PC-9 (cell line): ENCODE measurements at regions not wholly inside any gene's neighbourhood (a gene's known extent, or its start where the extent isn't known, plus 50 kb on each side); places are given as distances from the start of the nearest gene placed in this dataset.

Experiments
- BruUV-seq: library from RNA; stranded (reverse); fragments of 400-500 nt; replicated peaks from 2 replicates; lab custom pipeline; 2021; lab: Mats Ljungman, UMichigan
- CTCF ChIA-PET: fragments of 300-600 bp; sonication (Branson Sonifier 250); formaldehyde crosslinking; loops from one replicate; lab custom pipeline; 2022; ENCODE audit warnings: antibody characterized with exemption; lab: Charles Lee
- POLR2A ChIA-PET: fragments of 300-600 bp; sonication (Branson Sonifier 250); formaldehyde crosslinking; loops from one replicate; lab custom pipeline; 2022; ENCODE audit warnings: antibody characterized with exemption; ENCODE audit not compliant: unreplicated experiment; lab: Charles Lee
- DNase-seq, 2 experiments: peaks; one replicate each; pipeline versions ENCODE4 v3.0.0 to v3.0.0-alpha.2; 2015 to 2022; ENCODE audit warnings: mixed read lengths in 1 of 2
- H2AFZ ChIP-seq: fragments of 200-600 bp; sonication (generic); 2 replicates; pipeline ENCODE4 v1.8.1; 2017; ENCODE audit warnings: antibody characterized with exemption
- H3F3A ChIP-seq: fragments of 200-600 bp; sonication (generic); 2 replicates; pipeline ENCODE4 v1.8.1; 2017; ENCODE audit warnings: antibody characterized with exemption, mild to moderate bottlenecking, low read depth; ENCODE audit not compliant: insufficient read depth
- H3K27ac ChIP-seq: fragments of 200-600 bp; sonication (generic); 2 replicates; pipeline ENCODE4 v1.6.1; 2016; ENCODE audit warnings: mixed run types
- H3K27me3 ChIP-seq: fragments of 200-600 bp; sonication (generic); 2 replicates; pipeline ENCODE4 v1.6.1; 2016; ENCODE audit warnings: low read depth, mixed run types; ENCODE audit not compliant: insufficient read depth
- H3K36me3 ChIP-seq: fragments of 200-600 bp; sonication (generic); 2 replicates; pipeline ENCODE4 v1.6.1; 2016; ENCODE audit warnings: low read depth, mixed run types
- H3K4me1 ChIP-seq: fragments of 200-600 bp; sonication (generic); replicated peaks from 2 replicates; pipeline ENCODE4 v1.6.1; 2016; ENCODE audit warnings: mixed run types; ENCODE audit not compliant: insufficient read depth
- H3K4me2 ChIP-seq: fragments of 200-600 bp; sonication (generic); 2 replicates; pipeline ENCODE4 v1.6.1; 2017; ENCODE audit warnings: mixed run types
- H3K4me3 ChIP-seq: fragments of 200-600 bp; sonication (generic); 2 replicates; pipeline ENCODE4 v1.6.1; 2016; ENCODE audit warnings: mixed run types
- H3K79me2 ChIP-seq: fragments of 200-600 bp; sonication (generic); 2 replicates; pipeline ENCODE4 v1.6.1; 2017; ENCODE audit warnings: low read depth, mixed run types
- H3K9me2 ChIP-seq: fragments of 200-600 bp; sonication (generic); 2 replicates; pipeline ENCODE4 v1.8.1; 2017; ENCODE audit warnings: mild to moderate bottlenecking; ENCODE audit not compliant: insufficient read depth
- H3K9me3 ChIP-seq: fragments of 200-600 bp; sonication (generic); 2 replicates; pipeline ENCODE4 v1.8.1; 2016; ENCODE audit warnings: low read depth; ENCODE audit not compliant: insufficient read depth
- H4K20me1 ChIP-seq: fragments of 200-600 bp; sonication (generic); 2 replicates; pipeline ENCODE4 v1.8.1; 2017; ENCODE audit not compliant: insufficient read depth
- EZH2 ChIP-seq: fragments of 200-600 bp; sonication (generic); IDR thresholded peaks from 2 replicates; pipeline ENCODE4 v1.8.0; 2017; ENCODE audit warnings: antibody characterized with exemption, low read depth
- intact Hi-C: fragments of 100-400 bp; cut with micrococcal nuclease; formaldehyde crosslinking; loops from one replicate; pipeline ENCODE4 v1.10.0; 2022; ENCODE audit not compliant: unreplicated experiment
- TF ChIP-seq, protein P1 (sequence below): fragments of 200-600 bp; sonication (generic); conservative IDR thresholded peaks from 2 replicates; pipeline ENCODE4 v1.6.1; 2017; ENCODE audit warnings: mixed run types, antibody characterized with exemption, mild to moderate bottlenecking, moderate library complexity

DNA sequence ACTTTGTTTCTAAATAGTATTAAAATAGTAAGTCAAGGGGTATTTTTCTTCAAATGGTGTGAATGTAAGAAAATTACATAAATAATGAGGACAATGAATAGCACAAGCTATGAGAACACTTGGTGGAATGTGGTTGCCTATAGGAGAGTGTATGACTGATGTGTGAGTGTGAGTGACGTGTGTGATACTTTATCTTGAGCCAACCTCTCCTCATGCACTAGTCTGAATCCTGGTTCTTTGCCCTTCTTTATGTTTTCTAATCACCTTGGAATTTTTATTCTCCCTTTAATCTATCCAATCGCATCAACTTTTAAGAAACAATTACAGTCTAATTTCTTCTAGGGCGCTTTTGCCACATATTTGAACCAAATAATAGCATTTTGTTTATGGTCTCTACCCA lies 98.2 kb downstream of the YIPF7 start:
- no peak for TF ChIP-seq EZH2
- TF ChIP-seq, protein P1, sequence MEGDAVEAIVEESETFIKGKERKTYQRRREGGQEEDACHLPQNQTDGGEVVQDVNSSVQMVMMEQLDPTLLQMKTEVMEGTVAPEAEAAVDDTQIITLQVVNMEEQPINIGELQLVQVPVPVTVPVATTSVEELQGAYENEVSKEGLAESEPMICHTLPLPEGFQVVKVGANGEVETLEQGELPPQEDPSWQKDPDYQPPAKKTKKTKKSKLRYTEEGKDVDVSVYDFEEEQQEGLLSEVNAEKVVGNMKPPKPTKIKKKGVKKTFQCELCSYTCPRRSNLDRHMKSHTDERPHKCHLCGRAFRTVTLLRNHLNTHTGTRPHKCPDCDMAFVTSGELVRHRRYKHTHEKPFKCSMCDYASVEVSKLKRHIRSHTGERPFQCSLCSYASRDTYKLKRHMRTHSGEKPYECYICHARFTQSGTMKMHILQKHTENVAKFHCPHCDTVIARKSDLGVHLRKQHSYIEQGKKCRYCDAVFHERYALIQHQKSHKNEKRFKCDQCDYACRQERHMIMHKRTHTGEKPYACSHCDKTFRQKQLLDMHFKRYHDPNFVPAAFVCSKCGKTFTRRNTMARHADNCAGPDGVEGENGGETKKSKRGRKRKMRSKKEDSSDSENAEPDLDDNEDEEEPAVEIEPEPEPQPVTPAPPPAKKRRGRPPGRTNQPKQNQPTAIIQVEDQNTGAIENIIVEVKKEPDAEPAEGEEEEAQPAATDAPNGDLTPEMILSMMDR = no peak
- H3K79me2 ChIP-seq = no peaks in the 10 kb centered on the region
- no peak overlapping the region for H3K4me3 ChIP-seq
- H3K9me3 ChIP-seq = no peaks in the 10 kb centered on the region
- intact Hi-C loops = no loop called here
- H3K4me1 ChIP-seq = no peaks in the 10 kb centered on the region
- DNase-seq = no peak
- no peaks in the 10 kb centered on the region for H3K27me3 ChIP-seq
- H4K20me1 ChIP-seq = no peaks in the 10 kb centered on the region
- no peaks in the 10 kb centered on the region for H3K9me2 ChIP-seq
- H3F3A ChIP-seq = no peaks in the 10 kb centered on the region
- POLR2A ChIA-PET = no interaction called here
- no TSS peak for BruUV-seq
- CTCF ChIA-PET = no interaction called here
- no peaks in the 10 kb centered on the region for H3K36me3 ChIP-seq
- H2AFZ ChIP-seq = no peak overlapping the region
- H3K4me2 ChIP-seq = no peak overlapping the region
- no peak overlapping the region for H3K27ac ChIP-seq

DNA sequence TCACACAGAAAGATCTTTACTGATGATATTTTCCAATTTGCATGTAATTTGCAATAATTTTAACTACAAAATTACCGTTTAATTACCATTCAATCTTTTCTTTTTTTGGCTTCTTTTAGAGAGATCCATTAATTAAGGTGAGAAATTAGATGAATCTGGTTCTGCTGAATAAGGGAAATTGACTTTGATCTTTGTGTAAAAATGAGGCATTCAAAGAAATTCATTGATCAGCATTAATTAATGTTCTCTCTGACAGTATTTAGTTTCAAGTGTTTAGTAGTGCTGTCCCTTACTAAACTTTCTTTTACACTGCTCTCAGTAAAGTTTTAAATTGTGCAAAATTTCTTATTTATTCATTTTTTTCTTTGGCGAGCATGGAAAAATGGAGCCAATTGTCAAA lies 97.2 kb upstream of the KCTD8 start:
- intact Hi-C loops = no loop called here
- ChIA-PET POLR2A (no interaction called here), CTCF (no interaction called here)
- no peaks in the 10 kb centered on the region for H4K20me1 ChIP-seq
- H3K27ac ChIP-seq = no peak overlapping the region
- no peak for DNase-seq
- no peaks in the 10 kb centered on the region for H3K9me2 ChIP-seq
- no peaks in the 10 kb centered on the region for H3F3A ChIP-seq
- no TSS peak for BruUV-seq
- H3K4me1 ChIP-seq = no peaks in the 10 kb centered on the region
- no peaks in the 10 kb centered on the region for H3K79me2 ChIP-seq
- no peaks in the 10 kb centered on the region for H3K27me3 ChIP-seq
- H3K4me2 ChIP-seq = no peak overlapping the region
- H3K36me3 ChIP-seq = no peaks in the 10 kb centered on the region
- H2AFZ ChIP-seq = no peak overlapping the region
- TF ChIP-seq, protein P1 = no peak
- TF ChIP-seq EZH2 = no peak
- H3K9me3 ChIP-seq = no peaks in the 10 kb centered on the region
- H3K4me3 ChIP-seq = no peak overlapping the region

DNA sequence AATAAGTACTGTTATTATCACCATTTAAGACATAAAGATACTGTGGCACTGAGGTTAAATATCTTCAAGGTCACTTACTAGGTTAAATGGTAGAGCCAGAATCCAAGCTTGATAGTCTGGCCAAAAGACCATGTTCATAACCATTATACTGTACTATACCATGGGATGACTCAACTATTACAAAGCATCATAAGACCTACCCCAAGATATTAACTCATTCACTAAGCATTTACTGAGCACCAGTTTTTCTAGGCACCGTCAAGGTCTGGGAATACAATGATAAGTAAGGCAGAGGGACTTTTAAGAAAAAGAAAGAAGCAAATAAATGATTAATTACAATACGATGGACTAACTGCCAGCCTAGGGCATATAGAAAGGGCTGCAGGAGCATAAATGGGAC lies 95.5 kb upstream of the KCTD8 start:
- Histone ChIP-seq H3K36me3 (no peaks in the 10 kb centered on the region), H3K4me1 (no peaks in the 10 kb centered on the region), H2AFZ (no peak overlapping the region), H4K20me1 (no peaks in the 10 kb centered on the region), H3F3A (no peaks in the 10 kb centered on the region), H3K9me3 (no peaks in the 10 kb centered on the region), H3K4me3 (no peak overlapping the region), H3K9me2 (no peaks in the 10 kb centered on the region), H3K27ac (no peak overlapping the region), H3K27me3 (no peaks in the 10 kb centered on the region), H3K4me2 (no peak overlapping the region), H3K79me2 (no peaks in the 10 kb centered on the region)
- no TSS peak for BruUV-seq
- ChIA-PET CTCF (no interaction called here), POLR2A (no interaction called here)
- DNase-seq = no peak
- intact Hi-C loops = no loop called here
- TF ChIP-seq EZH2 = no peak

DNA sequence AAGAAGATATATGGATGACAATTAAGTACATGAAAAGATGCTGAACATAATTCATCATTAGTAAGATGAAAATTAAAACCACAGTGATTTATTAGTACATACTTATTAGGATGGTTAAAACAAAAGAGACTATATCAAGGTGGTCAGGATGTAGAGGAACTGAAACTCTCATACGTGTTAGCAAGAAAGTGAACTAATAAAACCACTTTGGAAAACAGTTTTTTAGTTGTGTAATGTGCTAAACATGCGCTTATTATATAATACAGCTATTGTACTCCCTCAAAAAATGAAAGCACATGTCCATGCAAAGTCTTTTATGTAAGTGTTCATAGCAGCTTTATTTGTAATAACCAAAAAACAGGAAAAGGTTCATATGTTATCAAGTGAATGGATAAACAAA lies 89.9 kb upstream of the KCTD8 start:
- no TSS peak for BruUV-seq
- H3K4me1 ChIP-seq = no peaks in the 10 kb centered on the region
- POLR2A ChIA-PET = no interaction called here
- H3F3A ChIP-seq = no peaks in the 10 kb centered on the region
- intact Hi-C loops = no loop called here
- CTCF ChIA-PET = no interaction called here
- H3K79me2 ChIP-seq = no peaks in the 10 kb centered on the region
- TF ChIP-seq, protein P1 = no peak
- TF ChIP-seq EZH2 = no peak
- no peak overlapping the region for H2AFZ ChIP-seq
- H3K4me2 ChIP-seq = no peak overlapping the region
- no peak overlapping the region for H3K27ac ChIP-seq
- no peak overlapping the region for H3K4me3 ChIP-seq
- no peaks in the 10 kb centered on the region for H3K9me3 ChIP-seq
- H3K36me3 ChIP-seq = no peaks in the 10 kb centered on the region
- H4K20me1 ChIP-seq = no peaks in the 10 kb centered on the region
- 0 out of 2 replicates have a peak, but pooled peaks cover 6% of the 10 kb centered on the region for H3K27me3 ChIP-seq
- no peak for DNase-seq
- no peaks in the 10 kb centered on the region for H3K9me2 ChIP-seq
